LNCaP clone FGC (cell line): ENCODE measurements at regions not wholly inside any gene's neighbourhood (a gene's known extent, or its start where the extent isn't known, plus 50 kb on each side); places are given as distances from the start of the nearest gene placed in this dataset.

Source experiments
- DNase-seq: peaks from one replicate; pipeline ENCODE4 v3.0.0-alpha.2; 2011; ENCODE audit warnings: low read depth
- H3K4me3 ChIP-seq: 2 replicates; pipeline ENCODE4 v1.5.1; 2011; ENCODE audit warnings: mild to moderate bottlenecking, low read depth, low read length, control low read depth
- CTCF ChIP-seq: IDR thresholded peaks from 2 replicates; pipeline ENCODE4 v1.5.1; 2012; ENCODE audit warnings: mild to moderate bottlenecking; ENCODE audit not compliant: control insufficient read depth, insufficient read depth; ENCODE audit errors: extremely low read depth

DNA sequence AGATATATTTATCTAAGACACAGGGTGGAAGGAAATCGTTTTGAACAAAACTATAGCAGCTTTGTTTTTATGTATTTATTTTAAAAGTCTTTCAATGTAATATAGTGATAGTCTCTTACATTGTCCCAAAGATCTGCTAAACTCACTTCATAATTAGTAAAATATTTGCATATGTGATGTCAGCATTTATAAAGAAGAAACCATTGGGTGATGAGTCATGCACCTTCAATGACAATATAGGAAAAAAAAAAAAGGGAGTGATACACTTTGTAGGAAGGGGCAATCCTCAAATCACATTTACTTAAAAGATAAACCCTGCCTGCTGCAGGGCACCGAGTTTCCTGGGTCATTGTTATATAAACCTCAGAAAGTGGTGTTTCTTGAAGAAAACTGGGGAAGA is 112.4 kb upstream of the SEMA3C start:
- H3K4me3 ChIP-seq, result no peak overlapping the region
- TF ChIP-seq CTCF, result no peak
- no peak for DNase-seq

DNA sequence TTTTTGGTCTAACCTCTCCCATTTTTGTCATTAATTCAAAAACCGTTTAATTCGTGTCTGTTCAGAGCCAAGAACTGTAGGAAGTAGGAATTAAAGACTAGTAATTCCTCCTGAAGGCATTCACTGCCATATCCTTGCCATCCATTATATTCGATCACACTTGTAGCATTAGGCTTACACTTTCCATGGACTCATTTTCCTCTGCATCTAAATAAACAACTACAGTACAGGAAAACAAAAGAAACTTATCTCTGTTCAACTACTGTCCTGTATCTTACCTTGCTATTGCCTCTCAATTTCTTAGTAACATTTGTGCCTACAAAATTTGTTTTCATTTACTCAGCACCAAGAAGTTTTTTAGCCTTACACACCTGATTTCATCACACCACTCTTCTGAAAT is 111.6 kb upstream of the SEMA3C start:
- no peak for TF ChIP-seq CTCF
- no peak for DNase-seq
- no peak overlapping the region for H3K4me3 ChIP-seq

DNA sequence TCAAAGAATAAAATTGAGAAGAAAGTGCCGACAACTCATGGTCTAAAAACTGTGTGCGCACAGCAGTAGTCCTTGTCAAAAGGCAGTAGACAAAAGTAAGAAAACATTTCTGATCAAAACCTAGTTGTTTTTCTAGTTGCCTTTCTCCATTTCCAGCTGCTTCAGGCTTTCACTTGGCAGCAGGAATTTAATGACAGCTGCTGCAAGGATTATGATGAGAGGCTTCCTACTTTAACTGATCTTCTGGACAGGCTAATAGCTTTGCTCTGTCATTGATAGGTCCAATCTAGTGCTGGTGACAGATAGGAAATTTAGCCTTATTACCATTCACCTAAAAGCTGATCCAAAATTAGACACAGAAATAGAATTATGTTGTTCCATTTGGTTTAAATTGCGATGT is 110.7 kb upstream of the SEMA3C start:
- DNase-seq, result no peak
- H3K4me3 ChIP-seq, result no peak overlapping the region
- TF ChIP-seq CTCF, result no peak

DNA sequence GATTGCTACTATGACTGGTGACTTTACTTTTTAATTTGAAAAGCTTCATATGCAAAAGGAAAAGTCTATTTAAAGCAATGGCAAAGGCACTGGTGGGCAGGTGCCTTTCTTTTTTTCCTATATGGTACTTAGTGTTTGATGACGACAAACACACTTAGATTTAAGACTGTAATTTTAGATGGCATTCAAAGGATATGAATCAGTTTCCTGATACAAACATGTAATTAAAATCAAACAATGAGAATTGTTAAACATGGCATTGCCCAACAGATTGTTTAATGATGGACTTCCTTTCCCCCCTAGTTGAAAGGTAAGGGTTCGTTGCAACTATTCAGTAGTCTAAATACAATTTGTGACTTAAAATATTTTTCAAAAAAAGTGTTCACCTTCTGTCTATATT is 106.5 kb upstream of the SEMA3C start:
- DNase-seq, result no peak
- no peak for TF ChIP-seq CTCF
- no peak overlapping the region for H3K4me3 ChIP-seq

- H3K4me3 ChIP-seq, result no peak overlapping the region
- TF ChIP-seq CTCF, result no peak
Measured at GRCh38 chr7:81014908-81015307, 96.1 kb upstream of the SEMA3C start.

GRCh38 chr7:81014266-81014665 is 95.4 kb upstream of the SEMA3C start:
- TF ChIP-seq CTCF, result no peak
- no peak overlapping the region for H3K4me3 ChIP-seq
- no peak for DNase-seq

More at GRCh38 chr7:81014908-81015307, 96.1 kb upstream of the SEMA3C start:
- no peak for DNase-seq

GRCh38 chr7:81013083-81013817 is 94.4 kb upstream of the SEMA3C start:
- no peak for DNase-seq
- no peak for TF ChIP-seq CTCF
- no peak overlapping the region for H3K4me3 ChIP-seq
